ENCODE measurements at regions not wholly inside any gene's neighbourhood (a gene's known extent, or its start where the extent isn't known, plus 50 kb on each side); places are given as distances from the start of the nearest gene placed in this dataset.

DNA sequence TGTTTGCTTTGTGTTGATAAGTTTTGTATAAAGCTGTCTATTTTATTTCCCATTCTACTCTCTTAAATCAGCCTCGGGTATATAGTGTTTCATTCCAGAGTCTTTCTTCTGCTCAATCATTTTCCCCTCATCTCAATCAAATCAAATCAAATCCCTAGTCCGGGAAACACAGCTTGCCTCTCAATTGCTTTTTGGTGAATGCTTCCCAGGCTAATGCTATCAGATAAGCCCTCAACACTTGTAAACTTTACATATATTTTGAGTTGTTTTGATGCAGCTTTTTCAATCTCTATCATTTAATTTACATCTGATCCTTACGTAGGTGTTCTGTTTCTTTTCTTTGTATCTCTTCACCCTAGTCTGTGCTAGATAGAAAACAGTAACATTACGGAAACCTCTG, 416.7 kb upstream of the PDE3A start:
- TF ChIP-seq CTCF (IDR thresholded peaks at IDR 0.05) (no peak), POLR2A (IDR thresholded peaks at IDR 0.05) (no peak)

Data from heart left ventricle (tissue), 13 donors.